ENCODE measurements at regions not wholly inside any gene's neighbourhood (a gene's known extent, or its start where the extent isn't known, plus 50 kb on each side); places are given as distances from the start of the nearest gene placed in this dataset.
A peak's percentile ranks its signal among the peaks of the same experiment; 100 is the strongest.

- no peak for DNase-seq
Observed at GRCh38 chr1:3954170-3955169, 54.4 kb upstream of the C1orf174 start.

- DNase-seq: no peak
Observed at GRCh38 chr1:3955196-3955772, 55.2 kb upstream of the C1orf174 start.

- no peak for DNase-seq
Observed at GRCh38 chr1:3956527-3957170, 56.6 kb upstream of the C1orf174 start.

- DNase-seq: no peak
Observed at GRCh38 chr1:3959361-3959760, 59.3 kb upstream of the C1orf174 start.

- no peak for DNase-seq
Observed at GRCh38 chr1:3963554-3963953, 63.5 kb upstream of the C1orf174 start.

- no peak for DNase-seq
Observed at GRCh38 chr1:3965693-3966092, 65.6 kb upstream of the C1orf174 start.

GRCh38 chr1:3968851-3969250 is 68.8 kb upstream of the C1orf174 start:
- no peak for DNase-seq

- DNase-seq: no peak
Observed at GRCh38 chr1:3971981-3972380, 71.9 kb upstream of the C1orf174 start.

- DNase-seq: no peak
Observed at GRCh38 chr1:3975903-3976630, 76.0 kb upstream of the C1orf174 start.

- no peak for DNase-seq
Observed at GRCh38 chr1:3976821-3977220, 76.7 kb upstream of the C1orf174 start.

- no peak for DNase-seq
Observed at GRCh38 chr1:3978196-3978989, 78.3 kb upstream of the C1orf174 start.

- peak; percentile 56 for DNase-seq
Observed at GRCh38 chr1:3978990-3979325, 78.9 kb upstream of the C1orf174 start.

GRCh38 chr1:3981261-3981660 is 81.2 kb upstream of the C1orf174 start:
- no peak for DNase-seq

GRCh38 chr1:3981746-3982505 is 81.9 kb upstream of the C1orf174 start:
- DNase-seq: no peak

GRCh38 chr1:3983181-3983580 is 83.1 kb upstream of the C1orf174 start:
- DNase-seq: no peak

- DNase-seq: no peak
Observed at GRCh38 chr1:3984586-3984985, 84.5 kb upstream of the C1orf174 start.

GRCh38 chr1:3986686-3987218 is 86.7 kb upstream of the C1orf174 start:
- DNase-seq: no peak

GRCh38 chr1:3987669-3988235 is 87.7 kb upstream of the C1orf174 start:
- no peak for DNase-seq

- DNase-seq: no peak
Observed at GRCh38 chr1:3988431-3988830, 88.4 kb upstream of the C1orf174 start.

GRCh38 chr1:3989465-3989864 is 89.4 kb upstream of the C1orf174 start:
- DNase-seq: no peak

- DNase-seq: no peak
Observed at GRCh38 chr1:3992103-3992556, 92.1 kb upstream of the C1orf174 start.

All from right hindlimb (tissue), 1 donor.